H1 (cell line): ENCODE measurements at regions not wholly inside any gene's neighbourhood (a gene's known extent, or its start where the extent isn't known, plus 50 kb on each side); places are given as distances from the start of the nearest gene placed in this dataset.

Experiments
- CTCF ChIA-PET: fragments of 300-600 bp; sonication (Branson Sonifier 250); formaldehyde crosslinking; loops from one replicate; lab custom pipeline; 2021; ENCODE audit not compliant: partially characterized antibody; lab: Charles Lee
- POLR2A ChIA-PET: fragments of 300-600 bp; sonication (Branson Sonifier 250); formaldehyde crosslinking; loops from one replicate; lab custom pipeline; 2021; ENCODE audit warnings: inconsistent platforms; ENCODE audit not compliant: partially characterized antibody; lab: Charles Lee
- DNase-seq, 2 experiments: peaks; one replicate each; pipeline versions ENCODE4 v3.0.0 to v3.0.0-alpha.2; 2010 to 2022; ENCODE audit warnings: low spot score in 2 of 2, low read depth in 1 of 2, mixed read lengths in 1 of 2
- FAIRE-seq: peaks from 2 replicates; lab custom pipeline; 2011; peaks lifted over from hg19 to GRCh38; lab: Jason Lieb, UNC
- H2AFZ ChIP-seq: 2 replicates; pipeline ENCODE4 v1.8.1; 2012; ENCODE audit warnings: low read length, inconsistent platforms
- H2AK5ac ChIP-seq: 2 replicates; pipeline ENCODE4 v1.6.1; 2013; ENCODE audit warnings: low read depth, low read length
- H2BK120ac ChIP-seq: replicated peaks from 2 replicates; pipeline ENCODE3; 2013; ENCODE audit warnings: low read depth, low read length, inconsistent platforms
- H2BK12ac ChIP-seq: 2 replicates; pipeline ENCODE4 v1.6.1; 2013; ENCODE audit warnings: low read depth, low read length
- H2BK15ac ChIP-seq: 2 replicates; pipeline ENCODE4 v1.6.1; 2013; ENCODE audit warnings: low read length
- H2BK20ac ChIP-seq: 2 replicates; pipeline ENCODE4 v1.6.1; 2013; ENCODE audit warnings: low read length
- H2BK5ac ChIP-seq: 2 replicates; pipeline ENCODE4 v1.6.1; 2013; ENCODE audit warnings: low read depth, low read length
- H3K14ac ChIP-seq: 2 replicates; pipeline ENCODE4 v1.6.1; 2013; ENCODE audit warnings: inconsistent platforms; ENCODE audit not compliant: insufficient read length
- H3K18ac ChIP-seq: 2 replicates; pipeline ENCODE4 v1.6.1; 2013; ENCODE audit warnings: low read length; ENCODE audit errors: extremely low read depth
- H3K23ac ChIP-seq: 2 replicates; pipeline ENCODE4 v1.6.1; 2013; ENCODE audit warnings: inconsistent platforms; ENCODE audit not compliant: insufficient read length
- H3K23me2 ChIP-seq: 2 replicates; pipeline ENCODE4 v1.6.1; 2013; ENCODE audit warnings: low read depth, low read length
- H3K27ac ChIP-seq: 2 replicates; pipeline ENCODE4 v1.6.1; 2011; ENCODE audit warnings: low read depth, low read length, inconsistent platforms
- H3K27me3 ChIP-seq, 4 experiments: replicated peaks in 1 of 4; 1 replicate in 1 of 4; 2 replicates in 3 of 4; pipeline versions ENCODE4 v1.6.1 to v1.8.1; 2011 to 2013; ENCODE audit warnings: low read length in 3 of 4, mild to moderate bottlenecking in 3 of 4, inconsistent platforms in 2 of 4, mixed read lengths in 2 of 4, moderate library complexity in 1 of 4; ENCODE audit not compliant: control insufficient read depth in 3 of 4, insufficient read depth in 3 of 4; ENCODE audit errors: extremely low read depth in 1 of 4
- H3K36me3 ChIP-seq, 4 experiments: 2 replicates each; pipeline versions ENCODE4 v1.6.1 to v1.8.1; 2011 to 2013; ENCODE audit warnings: mild to moderate bottlenecking in 4 of 4, low read length in 3 of 4, moderate library complexity in 2 of 4, control low read depth in 1 of 4, inconsistent platforms in 1 of 4; ENCODE audit not compliant: insufficient read depth in 4 of 4, control insufficient read depth in 2 of 4
- H3K4ac ChIP-seq: replicated peaks from 2 replicates; pipeline ENCODE3; 2013; ENCODE audit warnings: low read length, low read depth, mixed read lengths, inconsistent platforms; ENCODE audit not compliant: insufficient read length
- H3K4me1 ChIP-seq, 4 experiments: replicated peaks in 1 of 4; 1 replicate in 1 of 4; 2 replicates in 3 of 4; pipeline versions ENCODE4 v1.6.1 to v1.8.1; 2011 to 2013; ENCODE audit warnings: low read length in 3 of 4, inconsistent platforms in 2 of 4, mixed read lengths in 1 of 4; ENCODE audit not compliant: insufficient read depth in 4 of 4, control insufficient read depth in 3 of 4
- H3K4me2 ChIP-seq, 2 experiments: 2 replicates each; pipeline versions ENCODE4 v1.6.1 to v1.8.1; 2011 to 2013; ENCODE audit warnings: low read depth in 2 of 2, low read length in 2 of 2, control low read depth in 1 of 2, inconsistent platforms in 1 of 2, mild to moderate bottlenecking in 1 of 2; ENCODE audit not compliant: insufficient read depth in 1 of 2
- H3K4me3 ChIP-seq, 4 experiments: fragments of 200-600, 300-600 bp in 1 of 4; sonication (generic), shearing (Covaris generic), sonication (Bioruptor Twin) in 1 of 4; 2 replicates each; pipeline versions ENCODE4 v1.5.1 to v1.8.1; 2011 to 2016; ENCODE audit warnings: low read length in 4 of 4, low read depth in 3 of 4, control low read depth in 2 of 4, inconsistent platforms in 2 of 4, mild to moderate bottlenecking in 2 of 4, mixed read lengths in 1 of 4, moderate library complexity in 1 of 4; ENCODE audit not compliant: insufficient read depth in 2 of 4; ENCODE audit errors: extremely low read depth in 1 of 4
- H3K56ac ChIP-seq: replicated peaks from 2 replicates; pipeline ENCODE3; 2013; ENCODE audit warnings: low read depth, mild to moderate bottlenecking, mixed read lengths, low read length, inconsistent platforms; ENCODE audit not compliant: insufficient read length
- H3K79me1 ChIP-seq: 2 replicates; pipeline ENCODE4 v1.6.1; 2013; ENCODE audit warnings: low read depth, low read length, control low read depth
- H3K79me2 ChIP-seq, 2 experiments: 2 replicates each; pipeline versions ENCODE4 v1.6.1 to v1.8.1; 2012 to 2013; ENCODE audit warnings: low read length in 2 of 2, mild to moderate bottlenecking in 2 of 2, inconsistent platforms in 1 of 2; ENCODE audit not compliant: insufficient read depth in 2 of 2, control insufficient read depth in 1 of 2
- H3K9ac ChIP-seq, 4 experiments: replicated peaks in 1 of 4; 1 replicate in 1 of 4; 2 replicates in 3 of 4; pipeline versions ENCODE4 v1.6.1 to v1.8.1; 2011 to 2013; ENCODE audit warnings: low read depth in 3 of 4, low read length in 3 of 4, control low read depth in 2 of 4, mild to moderate bottlenecking in 2 of 4, moderate library complexity in 2 of 4, inconsistent platforms in 1 of 4; ENCODE audit errors: extremely low read depth in 1 of 4
- H3K9me3 ChIP-seq, 2 experiments: 2 replicates each; pipeline versions ENCODE4 v1.6.1 to v1.8.1; 2012 to 2013; ENCODE audit warnings: mild to moderate bottlenecking in 2 of 2, moderate library complexity in 2 of 2, control low read depth in 1 of 2, inconsistent platforms in 1 of 2, low read depth in 1 of 2, low read length in 1 of 2, mixed read lengths in 1 of 2; ENCODE audit not compliant: insufficient read depth in 2 of 2
- H4K20me1 ChIP-seq, 2 experiments: replicated peaks in 1 of 2; 2 replicates each; pipeline versions ENCODE3 to v1.8.1; 2011 to 2013; ENCODE audit warnings: inconsistent platforms in 2 of 2, low read length in 2 of 2, mild to moderate bottlenecking in 1 of 2; ENCODE audit not compliant: insufficient read depth in 2 of 2, control insufficient read depth in 1 of 2
- H4K5ac ChIP-seq: 2 replicates; pipeline ENCODE4 v1.6.1; 2013; ENCODE audit warnings: low read length, low read depth, mixed read lengths, inconsistent platforms; ENCODE audit not compliant: insufficient read length
- H4K8ac ChIP-seq: 2 replicates; pipeline ENCODE4 v1.8.0; 2013; ENCODE audit warnings: mild to moderate bottlenecking, moderate library complexity, low read length, inconsistent platforms; ENCODE audit not compliant: insufficient read depth; ENCODE audit errors: extremely low read depth
- H4K91ac ChIP-seq: replicated peaks from 2 replicates; pipeline ENCODE3; 2013; ENCODE audit warnings: low read length, mixed read lengths, inconsistent platforms; ENCODE audit not compliant: insufficient read length
- ASH2L ChIP-seq: fragments of 200-600, 300-600 bp; sonication (generic); IDR thresholded peaks from one replicate; pipeline ENCODE4 v1.7.1; 2017; ENCODE audit warnings: low read length
- BCL11A ChIP-seq, 2 experiments: IDR thresholded peaks; one replicate each; pipeline ENCODE4 v1.6.1; 2011; ENCODE audit warnings: low read depth in 2 of 2, low read length in 2 of 2, mild to moderate bottlenecking in 2 of 2
- CBX5 ChIP-seq: fragments of 300-800, 300-1000 bp; sonication (generic); IDR thresholded peaks from 2 replicates; pipeline ENCODE4 v1.7.1; 2016; ENCODE audit warnings: antibody characterized with exemption, low read length, low read depth
- GABPA ChIP-seq: IDR thresholded peaks from 2 replicates; pipeline ENCODE4 v1.6.1; 2011; ENCODE audit warnings: mild to moderate bottlenecking, low read length, moderate library complexity, borderline replicate concordance; ENCODE audit not compliant: insufficient read depth
- HDAC2 ChIP-seq, 2 experiments: fragments of 300-600 bp in 1 of 2; sonication (generic) in 1 of 2; IDR thresholded peaks; 2 replicates each; pipeline ENCODE4 v1.6.1; 2011 to 2012; ENCODE audit warnings: low read depth in 2 of 2, low read length in 2 of 2, mild to moderate bottlenecking in 2 of 2, moderate library complexity in 2 of 2, borderline replicate concordance in 1 of 2, inconsistent platforms in 1 of 2
- JUND ChIP-seq: IDR thresholded peaks from 2 replicates; pipeline ENCODE4 v1.6.1; 2011; ENCODE audit warnings: mild to moderate bottlenecking, improper control_type of control experiment, low read length
- KDM4A ChIP-seq: IDR thresholded peaks from one replicate; pipeline ENCODE4 v1.7.1; 2012; ENCODE audit warnings: low read depth, mild to moderate bottlenecking, moderate library complexity, low read length, inconsistent platforms; ENCODE audit not compliant: severe bottlenecking
- MAFK ChIP-seq: IDR thresholded peaks from 2 replicates; pipeline ENCODE4 v1.6.1; 2012; ENCODE audit warnings: low read depth, mild to moderate bottlenecking, improper control_type of control experiment, low read length
- MAX ChIP-seq: IDR thresholded peaks from 2 replicates; pipeline ENCODE4 v1.6.1; 2012; ENCODE audit warnings: inconsistent platforms
- PHF8 ChIP-seq: fragments of 200-600 bp; sonication (generic); conservative IDR thresholded peaks from 2 replicates; pipeline ENCODE4 v1.7.1; 2012; ENCODE audit warnings: low read depth, mild to moderate bottlenecking, inconsistent platforms, low read length, moderate library complexity
- TEAD4 ChIP-seq: IDR thresholded peaks from 2 replicates; pipeline ENCODE4 v1.6.1; 2012; ENCODE audit warnings: low read depth, low read length, inconsistent platforms, mixed read lengths
- WGBS, 2 experiments: shearing (Covaris generic) in 1 of 2; methylation state at CpG; one replicate each; pipeline versions ENCODE4 v1.1.6 to v1.1.7; 2013 to 2015; ENCODE audit warnings: low lambda C conversion rate in 2 of 2, mixed read lengths in 2 of 2, inconsistent platforms in 1 of 2, low coverage in 1 of 2, missing lambda C conversion rate in 1 of 2; ENCODE audit not compliant: insufficient replicate concordance in 2 of 2, insufficient coverage in 1 of 2, insufficient read length in 1 of 2; ENCODE audit errors: extremely low coverage in 1 of 2, missing lambda C conversion rate in 1 of 2; 5-methylcytosine and 5-hydroxymethylcytosine counted together

GRCh38 chr13:34542321-34542720 lies 399.7 kb upstream of the NBEA start (continued):
- TF ChIP-seq ASH2L = no peak
- TF ChIP-seq, all 59 proteins: peak for 0

GRCh38 chr13:34543836-34544235 lies 398.2 kb upstream of the NBEA start:
- WGBS, 2 experiments = 87% methylated on average over 4 of the region's 4 CpGs; no CpG with 5 or more reads in 1 of the 2 experiments
- Histone ChIP-seq H3K79me1 (no peaks in the 10 kb centered on the region), H3K9me3 (no peaks in the 10 kb centered on the region; a peak in 2 of 4 replicates), H4K5ac (no peak overlapping the region), H2AK5ac (no peak overlapping the region), H2BK15ac (no peak overlapping the region), H3K79me2 (no peaks in the 10 kb centered on the region), H3K18ac (no peak overlapping the region), H3K36me3 (no peaks in the 10 kb centered on the region), H3K23me2 (no peaks in the 10 kb centered on the region), H2BK5ac (no peak overlapping the region), H3K14ac (no peak overlapping the region), H3K23ac (no peak overlapping the region), H3K4ac (no peak overlapping the region), H3K27ac (no peak overlapping the region), H3K4me3 (no peak overlapping the region), H2BK120ac (no peak overlapping the region), H2AFZ (no peak overlapping the region), H3K56ac (no peak overlapping the region), H4K91ac (no peak overlapping the region), H3K9ac (no peak overlapping the region), H2BK20ac (no peak overlapping the region), H4K8ac (no peak overlapping the region), H4K20me1 (peaks cover 0 to 1% of the 10 kb centered on the region in 2 experiments), H3K4me1 (no peaks in the 10 kb centered on the region), H3K4me2 (no peak overlapping the region), H3K27me3 (no peaks in the 10 kb centered on the region), H2BK12ac (no peak overlapping the region)
- no peak for TF ChIP-seq TEAD4
- TF ChIP-seq HDAC2 (IDR thresholded peaks at IDR 0.05; ENCODE audit: borderline replicate concordance in 1 of 2, low read depth in 2 of 2, low read length in 2 of 2) = no peak
- TF ChIP-seq GABPA = no peak
- TF ChIP-seq BCL11A (IDR thresholded peaks at IDR 0.05; ENCODE audit: low read depth in 2 of 2, low read length in 2 of 2) = no peak
- no peak for TF ChIP-seq JUND
- TF ChIP-seq ASH2L = no peak
- TF ChIP-seq CBX5 = no peak
- TF ChIP-seq MAFK = no peak
- TF ChIP-seq KDM4A = no peak
- TF ChIP-seq PHF8 = no peak
- TF ChIP-seq MAX = no peak
- DNase-seq (no peak), FAIRE-seq (no peak)
- POLR2A ChIA-PET = no interaction called here
- CTCF ChIA-PET = no interaction called here
